Lower leg skin (tissue), 3 donors: ENCODE measurements at regions not wholly inside any gene's neighbourhood (a gene's known extent, or its start where the extent isn't known, plus 50 kb on each side); places are given as distances from the start of the nearest gene placed in this dataset.

Experiments
- POLR2A ChIP-seq, 2 donors: fragments of 450-650 bp; IDR thresholded peaks; one replicate each; pipeline ENCODE4 v1.6.1; 2016 to 2017; ENCODE audit warnings: antibody characterized with exemption in 2 of 2, mild to moderate bottlenecking in 1 of 2, moderate library complexity in 1 of 2
- TF ChIP-seq, protein P1 (sequence below), 3 donors: fragments of 450-650 bp; IDR thresholded peaks; one replicate each; pipeline ENCODE4 v1.5.1; 2016; ENCODE audit warnings: antibody characterized with exemption in 3 of 3, mild to moderate bottlenecking in 3 of 3, moderate library complexity in 2 of 3

DNA sequence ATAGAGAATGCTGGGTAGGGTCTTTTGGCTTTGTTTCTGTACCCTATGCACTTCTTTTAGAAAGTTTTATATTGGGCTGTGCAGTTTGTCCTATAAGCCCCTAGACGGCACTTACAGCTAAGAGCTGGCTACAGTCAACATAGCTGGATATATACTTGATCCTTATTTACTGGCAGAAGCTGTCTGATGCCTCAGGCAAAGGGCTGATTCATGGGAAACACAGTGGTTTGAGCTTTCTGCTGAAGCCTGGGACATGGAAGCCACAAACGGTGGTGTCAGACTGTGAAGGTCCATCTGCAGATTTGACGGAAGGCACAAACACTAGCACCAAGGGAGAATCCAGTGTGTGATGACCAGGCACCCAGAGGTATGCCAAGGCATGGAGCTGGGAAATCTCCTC, 608.4 kb downstream of the ANKRD50 start:
- TF ChIP-seq, protein P1, sequence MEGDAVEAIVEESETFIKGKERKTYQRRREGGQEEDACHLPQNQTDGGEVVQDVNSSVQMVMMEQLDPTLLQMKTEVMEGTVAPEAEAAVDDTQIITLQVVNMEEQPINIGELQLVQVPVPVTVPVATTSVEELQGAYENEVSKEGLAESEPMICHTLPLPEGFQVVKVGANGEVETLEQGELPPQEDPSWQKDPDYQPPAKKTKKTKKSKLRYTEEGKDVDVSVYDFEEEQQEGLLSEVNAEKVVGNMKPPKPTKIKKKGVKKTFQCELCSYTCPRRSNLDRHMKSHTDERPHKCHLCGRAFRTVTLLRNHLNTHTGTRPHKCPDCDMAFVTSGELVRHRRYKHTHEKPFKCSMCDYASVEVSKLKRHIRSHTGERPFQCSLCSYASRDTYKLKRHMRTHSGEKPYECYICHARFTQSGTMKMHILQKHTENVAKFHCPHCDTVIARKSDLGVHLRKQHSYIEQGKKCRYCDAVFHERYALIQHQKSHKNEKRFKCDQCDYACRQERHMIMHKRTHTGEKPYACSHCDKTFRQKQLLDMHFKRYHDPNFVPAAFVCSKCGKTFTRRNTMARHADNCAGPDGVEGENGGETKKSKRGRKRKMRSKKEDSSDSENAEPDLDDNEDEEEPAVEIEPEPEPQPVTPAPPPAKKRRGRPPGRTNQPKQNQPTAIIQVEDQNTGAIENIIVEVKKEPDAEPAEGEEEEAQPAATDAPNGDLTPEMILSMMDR (IDR thresholded peaks at IDR 0.05), result no peak
- no peak for TF ChIP-seq POLR2A (IDR thresholded peaks at IDR 0.05)
